HG03442 (cell line): ENCODE measurements at regions not wholly inside any gene's neighbourhood (a gene's known extent, or its start where the extent isn't known, plus 50 kb on each side); places are given as distances from the start of the nearest gene placed in this dataset.
"Not testable (repeated sequence)": the region's sequence is repeated elsewhere in the genome, so short reads cannot be mapped to it uniquely, and the experiment has no call there.

Experiments
- ATAC-seq: cut with Tn5 transposase; IDR thresholded peaks from one replicate; pipeline ENCODE4 v1.9.1; 2021; ENCODE audit warnings: mild to moderate bottlenecking, moderate library complexity; ENCODE audit not compliant: unreplicated experiment

- no peak for ATAC-seq
Measured at GRCh38 chr2:194725169-194725568, 931.9 kb upstream of the SLC39A10 start.

GRCh38 chr2:194723446-194723845, 933.6 kb upstream of the SLC39A10 start:
- no peak for ATAC-seq

GRCh38 chr2:194721227-194721626, 935.8 kb upstream of the SLC39A10 start:
- no peak for ATAC-seq

- no peak for ATAC-seq
Measured at GRCh38 chr2:194720462-194720861, 936.6 kb upstream of the SLC39A10 start.

- ATAC-seq: no peak
Measured at GRCh38 chr2:194718881-194719280, 938.1 kb upstream of the SLC39A10 start.

GRCh38 chr2:194714541-194714940, 942.5 kb upstream of the SLC39A10 start:
- no peak for ATAC-seq

GRCh38 chr2:194709840-194710239, 947.2 kb upstream of the SLC39A10 start:
- no peak for ATAC-seq

- ATAC-seq: no peak
Measured at GRCh38 chr2:194706179-194706578, 950.8 kb upstream of the SLC39A10 start.

GRCh38 chr2:194705398-194705797, 951.6 kb upstream of the SLC39A10 start:
- ATAC-seq: peak; percentile 83

GRCh38 chr2:194700726-194701125, 956.3 kb upstream of the SLC39A10 start:
- no peak for ATAC-seq

- ATAC-seq: no peak
Measured at GRCh38 chr2:194700116-194700515, 956.9 kb upstream of the SLC39A10 start.

- ATAC-seq: no peak
Measured at GRCh38 chr2:194698012-194698411, 959.0 kb upstream of the SLC39A10 start.

GRCh38 chr2:194697439-194697838, 959.6 kb upstream of the SLC39A10 start:
- ATAC-seq: no peak

GRCh38 chr2:194696690-194697089, 960.3 kb upstream of the SLC39A10 start:
- ATAC-seq: no peak

GRCh38 chr2:194686569-194686968, 970.5 kb upstream of the SLC39A10 start:
- ATAC-seq: no peak

GRCh38 chr2:194674043-194674442, 983.0 kb upstream of the SLC39A10 start:
- no peak for ATAC-seq

- no peak for ATAC-seq
Measured at GRCh38 chr2:194672994-194673393, 984.0 kb upstream of the SLC39A10 start.

GRCh38 chr2:194661431-194661830, 995.6 kb upstream of the SLC39A10 start:
- ATAC-seq: no peak

GRCh38 chr2:194639057-194639456, 1018.0 kb upstream of the SLC39A10 start:
- ATAC-seq: not testable (repeated sequence)

GRCh38 chr2:194621945-194622344, 1035.1 kb upstream of the SLC39A10 start:
- no peak for ATAC-seq

- no peak for ATAC-seq
Measured at GRCh38 chr2:194619366-194619765, 1037.7 kb upstream of the SLC39A10 start.

GRCh38 chr2:194618432-194618831, 1038.6 kb upstream of the SLC39A10 start:
- no peak for ATAC-seq

GRCh38 chr2:194616334-194616733, 1040.7 kb upstream of the SLC39A10 start:
- ATAC-seq: peak; percentile 78

GRCh38 chr2:194610297-194610696, 1046.7 kb upstream of the SLC39A10 start:
- no peak for ATAC-seq
